Glutamatergic neuron (in vitro differentiated cells): ENCODE measurements at regions not wholly inside any gene's neighbourhood (a gene's known extent, or its start where the extent isn't known, plus 50 kb on each side); places are given as distances from the start of the nearest gene placed in this dataset.

ENCODE experiments used
- DNase-seq: peaks from one replicate; pipeline ENCODE4 v3.0.0; 2022
- H3K27ac Mint-ChIP-seq: one replicate; pipeline ENCODE4 v1.8.0; 2020; ENCODE audit warnings: mild to moderate bottlenecking, mixed read lengths, inconsistent platforms; ENCODE audit not compliant: unreplicated experiment
- H3K27me3 Mint-ChIP-seq: one replicate; pipeline ENCODE4 v1.8.0; 2020; ENCODE audit warnings: mild to moderate bottlenecking, moderate library complexity, mixed read lengths, inconsistent platforms; ENCODE audit not compliant: unreplicated experiment
- H3K36me3 Mint-ChIP-seq: one replicate; pipeline ENCODE4 v1.8.0; 2020; ENCODE audit warnings: mild to moderate bottlenecking, mixed read lengths, inconsistent platforms; ENCODE audit not compliant: unreplicated experiment
- H3K4me1 Mint-ChIP-seq: one replicate; pipeline ENCODE4 v1.8.0; 2020; ENCODE audit warnings: mild to moderate bottlenecking, low read depth, mixed read lengths, inconsistent platforms; ENCODE audit not compliant: unreplicated experiment
- H3K4me3 Mint-ChIP-seq: one replicate; pipeline ENCODE4 v1.8.0; 2020; ENCODE audit warnings: mild to moderate bottlenecking, mixed read lengths, inconsistent platforms; ENCODE audit not compliant: unreplicated experiment
- H3K9me3 Mint-ChIP-seq: one replicate; pipeline ENCODE4 v1.8.0; 2020; ENCODE audit warnings: mild to moderate bottlenecking, moderate library complexity, mixed read lengths, inconsistent platforms; ENCODE audit not compliant: unreplicated experiment
- TF ChIP-seq, protein P1 (sequence below): fragments of 200-600 bp; sonication (generic); IDR thresholded peaks from one replicate; pipeline ENCODE4 v1.5.0; 2021; ENCODE audit not compliant: partially characterized antibody, unreplicated experiment

DNA sequence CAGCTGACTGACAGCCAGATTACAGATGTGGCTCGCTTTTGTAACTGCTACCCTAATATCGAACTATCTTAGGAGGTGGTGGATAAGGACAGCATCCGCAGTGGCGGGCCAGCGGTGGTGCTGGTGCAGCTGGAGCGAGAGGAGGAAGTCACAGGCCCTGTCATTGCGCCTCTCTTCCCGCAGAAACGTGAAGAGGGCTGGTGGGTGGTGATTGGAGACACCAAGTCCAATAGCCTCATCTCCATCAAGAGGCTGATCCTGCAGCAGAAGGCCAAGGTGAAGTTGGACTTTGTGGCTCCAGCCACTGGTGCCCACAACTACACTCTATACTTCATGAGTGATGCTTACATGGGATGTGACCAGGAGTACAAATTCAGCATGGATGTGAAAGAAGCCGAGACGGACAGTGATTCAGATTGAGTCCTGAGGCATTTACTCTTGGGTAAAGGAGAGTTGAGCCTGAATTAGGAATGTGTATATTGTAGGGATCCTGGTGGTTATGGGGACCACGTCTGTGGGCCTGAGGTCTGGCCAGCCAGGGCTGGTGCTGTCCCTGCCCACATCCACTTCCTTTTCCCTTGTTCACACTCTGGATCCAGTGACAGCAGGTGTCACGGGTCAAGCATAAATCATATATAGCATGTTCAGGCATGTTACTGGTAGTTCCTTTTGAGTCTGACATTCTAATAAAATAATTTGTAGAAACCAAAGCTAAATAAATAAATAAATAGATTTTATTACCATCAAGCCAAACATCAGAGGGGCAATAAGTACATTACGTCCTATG, 89.0 kb upstream of the SMURF2 start:
- no peak for DNase-seq
- H3K4me3 Mint-ChIP-seq: no peak overlapping the region
- no peaks in the 10 kb centered on the region for H3K4me1 Mint-ChIP-seq
- H3K27me3 Mint-ChIP-seq: no peaks in the 10 kb centered on the region
- H3K27ac Mint-ChIP-seq: no peak overlapping the region
- no peaks in the 10 kb centered on the region for H3K9me3 Mint-ChIP-seq
- TF ChIP-seq, protein P1, sequence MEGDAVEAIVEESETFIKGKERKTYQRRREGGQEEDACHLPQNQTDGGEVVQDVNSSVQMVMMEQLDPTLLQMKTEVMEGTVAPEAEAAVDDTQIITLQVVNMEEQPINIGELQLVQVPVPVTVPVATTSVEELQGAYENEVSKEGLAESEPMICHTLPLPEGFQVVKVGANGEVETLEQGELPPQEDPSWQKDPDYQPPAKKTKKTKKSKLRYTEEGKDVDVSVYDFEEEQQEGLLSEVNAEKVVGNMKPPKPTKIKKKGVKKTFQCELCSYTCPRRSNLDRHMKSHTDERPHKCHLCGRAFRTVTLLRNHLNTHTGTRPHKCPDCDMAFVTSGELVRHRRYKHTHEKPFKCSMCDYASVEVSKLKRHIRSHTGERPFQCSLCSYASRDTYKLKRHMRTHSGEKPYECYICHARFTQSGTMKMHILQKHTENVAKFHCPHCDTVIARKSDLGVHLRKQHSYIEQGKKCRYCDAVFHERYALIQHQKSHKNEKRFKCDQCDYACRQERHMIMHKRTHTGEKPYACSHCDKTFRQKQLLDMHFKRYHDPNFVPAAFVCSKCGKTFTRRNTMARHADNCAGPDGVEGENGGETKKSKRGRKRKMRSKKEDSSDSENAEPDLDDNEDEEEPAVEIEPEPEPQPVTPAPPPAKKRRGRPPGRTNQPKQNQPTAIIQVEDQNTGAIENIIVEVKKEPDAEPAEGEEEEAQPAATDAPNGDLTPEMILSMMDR: no peak
- H3K36me3 Mint-ChIP-seq: no peaks in the 10 kb centered on the region

DNA sequence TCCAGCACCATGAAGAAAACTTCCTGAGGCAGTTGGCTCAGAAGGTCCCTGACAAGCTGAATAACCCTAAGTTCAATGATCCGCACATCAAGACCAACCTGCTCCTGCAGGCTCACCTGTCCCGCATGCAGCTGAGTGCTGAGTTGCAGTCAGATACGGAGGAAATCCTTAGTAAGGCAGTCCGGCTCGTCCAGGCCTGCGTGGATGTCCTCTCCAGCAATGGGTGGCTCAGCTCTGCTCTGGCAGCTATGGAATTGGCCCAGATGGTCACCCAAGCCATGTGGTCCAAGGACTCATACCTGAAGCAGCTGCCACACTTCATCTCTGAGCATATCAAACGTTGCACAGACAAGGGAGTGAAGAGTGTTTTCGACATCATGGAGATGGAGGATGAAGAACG, 88.4 kb upstream of the SMURF2 start:
- Mint-ChIP-seq H3K36me3 (no peaks in the 10 kb centered on the region), H3K4me3 (no peak overlapping the region), H3K4me1 (no peaks in the 10 kb centered on the region), H3K9me3 (no peaks in the 10 kb centered on the region), H3K27ac (no peak overlapping the region), H3K27me3 (no peaks in the 10 kb centered on the region)
- TF ChIP-seq, protein P1: no peak
- no peak for DNase-seq

DNA sequence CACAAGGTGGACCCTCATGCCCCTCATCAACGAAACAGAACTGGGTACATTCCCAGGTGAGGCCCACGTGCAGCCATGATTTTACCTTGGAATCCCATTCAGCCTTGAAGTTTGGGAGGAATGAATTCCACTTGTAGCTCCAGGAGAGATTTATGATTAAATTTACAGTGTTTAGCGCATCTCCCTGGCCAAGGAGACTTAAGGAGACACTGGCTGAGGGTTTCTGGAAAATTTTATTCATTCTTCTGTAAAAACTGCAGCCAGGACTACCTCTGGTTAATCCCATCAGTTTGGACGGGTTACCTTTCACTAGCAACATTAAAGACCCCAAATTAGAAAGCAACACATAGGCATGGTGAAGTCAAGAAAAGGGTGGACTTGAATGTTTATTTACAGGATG, 87.2 kb upstream of the SMURF2 start:
- TF ChIP-seq, protein P1: no peak
- H3K27ac Mint-ChIP-seq: no peak overlapping the region
- H3K36me3 Mint-ChIP-seq: no peaks in the 10 kb centered on the region

DNA sequence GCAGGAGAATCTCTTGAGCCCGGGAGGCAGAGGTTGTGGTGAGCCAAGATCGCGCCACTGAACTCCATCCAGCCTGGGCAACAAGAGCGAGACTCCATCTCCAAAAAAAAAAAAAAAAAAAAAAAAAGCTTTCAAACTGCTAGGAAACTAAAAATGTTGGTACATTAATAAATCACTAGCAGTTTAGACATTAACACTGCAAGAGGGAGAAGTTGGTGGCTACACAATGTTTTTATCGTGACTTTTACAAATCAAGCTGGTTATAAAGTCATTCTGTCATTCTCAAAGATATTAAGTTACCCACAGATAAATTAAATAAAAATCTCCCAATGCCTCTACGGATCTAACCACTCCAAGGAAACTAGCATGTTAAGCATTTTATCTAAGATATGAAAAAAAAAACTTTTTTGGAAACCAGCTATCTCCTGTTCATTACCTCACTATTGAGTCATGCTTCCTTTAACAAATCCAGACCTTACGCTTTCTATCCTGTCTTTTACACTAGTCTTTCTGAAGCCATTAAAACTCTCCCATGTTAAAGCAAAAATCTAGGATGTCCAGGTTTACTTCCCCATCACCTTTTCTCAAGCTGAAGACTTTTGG, 85.9 kb upstream of the SMURF2 start:
- no peaks in the 10 kb centered on the region for H3K4me1 Mint-ChIP-seq

More for the DNA sequence above, 87.2 kb upstream of the SMURF2 start:
- Mint-ChIP-seq H3K4me3 (no peak overlapping the region), H3K9me3 (no peaks in the 10 kb centered on the region), H3K27me3 (no peaks in the 10 kb centered on the region), H3K4me1 (no peaks in the 10 kb centered on the region)
- DNase-seq: no peak

More for the DNA sequence above, 85.9 kb upstream of the SMURF2 start:
- H3K27me3 Mint-ChIP-seq: no peaks in the 10 kb centered on the region
- no peak overlapping the region for H3K4me3 Mint-ChIP-seq
- TF ChIP-seq, protein P1: no peak
- H3K9me3 Mint-ChIP-seq: no peaks in the 10 kb centered on the region
- no peak for DNase-seq
- no peaks in the 10 kb centered on the region for H3K36me3 Mint-ChIP-seq
- no peak overlapping the region for H3K27ac Mint-ChIP-seq
